ENCODE measurements at regions not wholly inside any gene's neighbourhood (a gene's known extent, or its start where the extent isn't known, plus 50 kb on each side); places are given as distances from the start of the nearest gene placed in this dataset.

DNA sequence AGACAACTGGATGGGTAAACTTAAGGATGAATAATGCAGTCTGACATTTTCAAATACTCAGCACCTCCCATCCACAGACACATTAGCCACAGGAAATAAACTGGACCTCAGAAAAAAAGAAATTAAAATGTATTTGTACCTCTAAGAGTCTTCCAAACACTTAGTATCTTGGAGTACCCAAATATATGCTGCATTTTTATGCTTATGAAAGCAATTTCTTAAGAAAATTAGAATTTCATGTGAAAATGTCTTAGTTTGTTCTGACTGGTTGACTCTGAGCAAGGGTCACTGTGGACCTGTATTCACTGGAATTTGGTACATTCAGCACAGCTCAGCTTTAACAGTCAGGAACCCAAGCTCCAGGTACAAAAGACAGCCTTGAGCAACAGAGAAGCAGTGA, 216.2 kb upstream of the UBE2E2 start:
- H3K27ac ChIP-seq, result no peak overlapping the region
- TF ChIP-seq, protein P1, sequence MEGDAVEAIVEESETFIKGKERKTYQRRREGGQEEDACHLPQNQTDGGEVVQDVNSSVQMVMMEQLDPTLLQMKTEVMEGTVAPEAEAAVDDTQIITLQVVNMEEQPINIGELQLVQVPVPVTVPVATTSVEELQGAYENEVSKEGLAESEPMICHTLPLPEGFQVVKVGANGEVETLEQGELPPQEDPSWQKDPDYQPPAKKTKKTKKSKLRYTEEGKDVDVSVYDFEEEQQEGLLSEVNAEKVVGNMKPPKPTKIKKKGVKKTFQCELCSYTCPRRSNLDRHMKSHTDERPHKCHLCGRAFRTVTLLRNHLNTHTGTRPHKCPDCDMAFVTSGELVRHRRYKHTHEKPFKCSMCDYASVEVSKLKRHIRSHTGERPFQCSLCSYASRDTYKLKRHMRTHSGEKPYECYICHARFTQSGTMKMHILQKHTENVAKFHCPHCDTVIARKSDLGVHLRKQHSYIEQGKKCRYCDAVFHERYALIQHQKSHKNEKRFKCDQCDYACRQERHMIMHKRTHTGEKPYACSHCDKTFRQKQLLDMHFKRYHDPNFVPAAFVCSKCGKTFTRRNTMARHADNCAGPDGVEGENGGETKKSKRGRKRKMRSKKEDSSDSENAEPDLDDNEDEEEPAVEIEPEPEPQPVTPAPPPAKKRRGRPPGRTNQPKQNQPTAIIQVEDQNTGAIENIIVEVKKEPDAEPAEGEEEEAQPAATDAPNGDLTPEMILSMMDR (IDR thresholded peaks at IDR 0.05), result no peak
- TF ChIP-seq ZFX (IDR thresholded peaks at IDR 0.05; ENCODE audit: borderline replicate concordance), result no peak

DNA sequence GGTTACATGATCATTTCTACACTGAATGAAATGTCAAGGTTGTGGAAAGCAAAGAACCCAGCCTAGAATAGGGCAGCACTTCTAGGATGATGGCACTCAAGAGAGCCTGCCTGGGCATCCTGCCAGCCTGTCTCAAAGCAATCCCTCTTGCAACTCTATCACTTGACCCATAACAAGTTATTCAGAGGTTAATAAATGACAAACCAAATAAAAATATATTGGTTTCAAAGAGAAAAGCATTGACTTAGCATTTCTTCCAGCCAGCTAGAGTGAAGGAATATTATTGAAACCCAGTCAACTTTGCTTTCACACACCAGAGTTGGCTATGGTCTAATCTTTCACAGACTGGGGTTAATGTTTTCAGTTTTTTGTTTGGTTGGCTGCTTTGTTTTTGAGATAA, 214.6 kb upstream of the UBE2E2 start:
- no peak overlapping the region for H3K27ac ChIP-seq
- TF ChIP-seq ZFX (IDR thresholded peaks at IDR 0.05; ENCODE audit: borderline replicate concordance), result no peak
- TF ChIP-seq, protein P1 (IDR thresholded peaks at IDR 0.05), result no peak

DNA sequence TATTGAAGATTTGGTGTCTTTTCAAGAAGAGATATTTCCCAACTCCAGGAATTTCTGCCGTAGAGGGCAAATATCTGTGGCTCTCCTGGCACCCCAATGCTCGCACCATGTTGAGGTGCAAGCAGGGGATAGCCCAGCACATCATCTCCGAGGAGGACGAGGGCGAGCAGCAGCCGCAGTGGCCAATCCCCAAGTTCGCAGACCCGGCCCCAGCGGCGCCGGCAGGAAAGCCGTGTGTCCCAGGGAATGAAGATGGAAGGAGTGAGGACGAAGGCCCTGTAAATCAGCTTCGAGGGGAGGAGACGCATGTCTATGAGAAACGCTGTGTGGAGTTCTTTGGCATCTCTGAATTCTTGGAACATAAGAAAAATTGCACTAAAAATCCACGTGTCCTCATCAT, 213.4 kb upstream of the UBE2E2 start:
- no peak for TF ChIP-seq ZFX (IDR thresholded peaks at IDR 0.05; ENCODE audit: borderline replicate concordance)
- TF ChIP-seq, protein P1 (IDR thresholded peaks at IDR 0.05), result no peak
- H3K27ac ChIP-seq, result no peak overlapping the region

DNA sequence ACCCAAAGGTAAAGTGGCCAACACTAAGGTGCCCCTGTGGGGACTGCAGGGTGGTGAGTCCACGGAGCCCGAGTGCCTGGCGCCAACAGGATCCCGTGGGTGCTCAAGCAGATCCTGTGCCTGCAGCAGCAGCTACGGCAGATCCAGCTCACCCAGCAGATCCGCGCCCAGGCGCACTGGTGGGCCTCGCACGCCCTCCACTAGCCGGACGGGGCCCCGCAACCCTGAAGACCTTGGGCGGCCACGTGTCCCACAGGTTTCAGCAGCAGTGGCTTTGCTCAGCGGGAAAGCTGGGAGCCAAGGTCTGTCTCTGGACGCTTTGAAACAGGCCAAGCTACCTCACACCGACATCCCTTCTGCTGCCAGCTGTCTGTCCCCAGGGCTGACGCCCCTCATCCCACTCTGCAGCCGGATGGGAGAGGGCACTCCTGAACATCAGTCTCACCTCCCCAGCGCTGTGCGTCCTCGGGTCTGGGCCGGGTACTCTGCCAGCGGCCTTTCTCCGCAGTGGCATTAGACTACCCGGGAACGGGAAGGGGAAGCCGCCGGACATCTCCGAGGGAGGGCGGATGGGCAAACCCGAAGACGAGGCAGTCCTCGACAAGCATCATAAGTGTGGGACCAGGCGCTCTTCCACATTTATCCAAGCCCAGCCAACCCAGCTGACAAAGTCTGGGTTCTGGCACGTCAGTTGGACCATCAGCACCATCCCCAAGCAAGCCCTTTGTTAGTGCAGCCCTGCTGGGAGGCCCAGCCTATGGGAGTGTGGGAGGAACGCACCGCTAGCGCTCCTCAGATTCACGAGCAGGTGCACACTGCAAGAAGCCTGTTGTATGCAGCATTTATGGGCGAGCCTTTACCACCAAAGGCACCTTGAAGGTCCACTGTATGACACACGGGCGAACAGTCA, 212.6 kb upstream of the UBE2E2 start:
- TF ChIP-seq, protein P1 (IDR thresholded peaks at IDR 0.05), result no peak
- no peak for TF ChIP-seq ZFX (IDR thresholded peaks at IDR 0.05; ENCODE audit: borderline replicate concordance)
- H3K27ac ChIP-seq, result no peak overlapping the region

DNA sequence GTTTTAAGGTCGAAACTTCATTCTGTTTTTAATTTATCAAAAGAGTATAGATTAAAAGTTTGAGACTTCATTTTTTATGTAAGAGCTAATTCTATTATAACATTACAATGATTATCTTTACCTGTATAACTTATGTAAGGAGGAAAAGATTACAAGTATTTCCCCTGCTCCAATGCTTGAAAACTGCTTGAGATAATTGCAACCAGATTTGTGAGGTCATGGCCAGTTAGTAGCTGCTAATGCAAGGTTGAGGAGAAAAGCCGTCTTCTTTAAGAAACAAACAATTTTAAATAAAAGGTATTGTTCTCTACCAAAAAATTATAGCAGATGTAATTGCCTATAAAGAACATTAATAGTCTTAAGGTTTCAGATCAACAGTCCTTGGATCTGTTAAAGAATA, 208.3 kb upstream of the UBE2E2 start:
- TF ChIP-seq ZFX (IDR thresholded peaks at IDR 0.05; ENCODE audit: borderline replicate concordance), result no peak
- TF ChIP-seq, protein P1 (IDR thresholded peaks at IDR 0.05), result no peak
- H3K27ac ChIP-seq, result no peak overlapping the region

DNA sequence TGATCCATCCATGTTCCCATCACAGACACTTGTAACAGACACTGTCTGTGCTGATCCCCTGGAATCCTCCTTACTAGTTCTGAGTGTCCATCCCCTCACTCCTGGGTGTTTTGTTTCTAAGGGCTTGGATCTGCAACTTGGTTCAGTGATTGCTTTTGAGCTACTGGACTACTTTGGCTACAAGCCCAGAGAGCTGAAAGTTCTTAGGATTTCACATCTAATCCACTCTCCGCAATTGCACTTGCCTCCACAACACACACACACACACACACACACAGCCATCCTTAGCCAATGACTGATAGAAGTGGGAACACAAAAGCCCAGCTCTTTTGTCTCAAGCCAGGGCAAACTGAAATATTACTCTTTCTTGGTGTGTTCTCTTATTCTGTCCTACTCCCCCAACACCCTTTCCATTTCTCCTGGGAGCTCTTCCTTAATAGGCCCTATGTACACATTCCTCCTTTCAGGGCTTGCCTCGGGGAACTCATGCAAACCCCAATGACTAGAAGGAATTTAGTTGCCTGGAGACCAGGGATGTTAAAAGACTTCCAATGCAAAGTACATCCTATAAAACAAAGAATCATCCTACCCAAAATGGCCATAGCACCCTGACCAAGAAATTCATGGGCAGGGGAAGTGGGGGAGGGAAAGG, 206.1 kb upstream of the UBE2E2 start:
- TF ChIP-seq ZFX (IDR thresholded peaks at IDR 0.05; ENCODE audit: borderline replicate concordance), result no peak
- TF ChIP-seq, protein P1 (IDR thresholded peaks at IDR 0.05), result no peak

DNA sequence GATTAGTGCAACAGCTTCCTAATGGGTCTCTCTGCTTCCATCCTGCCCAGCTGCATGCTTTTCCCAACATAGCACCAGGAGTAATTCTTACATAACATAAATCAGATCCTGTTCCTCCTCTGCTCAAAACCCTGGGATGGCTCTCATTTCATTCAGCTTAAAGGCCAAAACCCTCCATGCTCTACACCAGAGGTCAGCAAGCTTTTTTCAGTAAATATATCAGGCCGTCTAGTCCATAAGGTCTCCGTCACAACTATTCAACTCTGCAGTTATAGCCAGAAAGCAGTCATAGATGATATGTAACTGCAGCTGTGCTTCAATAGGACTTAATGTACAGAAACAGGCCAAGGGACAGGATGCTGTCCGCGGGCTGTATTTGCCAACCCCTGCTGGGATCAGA, 202.8 kb upstream of the UBE2E2 start:
- H3K27ac ChIP-seq, result no peak overlapping the region
- TF ChIP-seq, protein P1 (IDR thresholded peaks at IDR 0.05), result no peak
- TF ChIP-seq ZFX (IDR thresholded peaks at IDR 0.05; ENCODE audit: borderline replicate concordance), result no peak

More for the DNA sequence above, 206.1 kb upstream of the UBE2E2 start:
- H3K27ac ChIP-seq, result no peak overlapping the region

Measured in 22Rv1 (cell line).